DND-41 (cell line): ENCODE measurements at regions not wholly inside any gene's neighbourhood (a gene's known extent, or its start where the extent isn't known, plus 50 kb on each side); places are given as distances from the start of the nearest gene placed in this dataset.

Source experiments
- ATAC-seq: fragments of 200-7000 bp; cut with Tn5 transposase; 3 replicates; pipeline ENCODE4 v1.9.1; 2021; ENCODE audit warnings: low read depth; ENCODE audit not compliant: insufficient read depth
- DNase-seq: peaks from one replicate; pipeline ENCODE4 v3.0.0-alpha.2; 2020
- H2AFZ ChIP-seq: 2 replicates; pipeline ENCODE4 v1.6.0; 2012; ENCODE audit warnings: low read depth, low read length
- H3K27ac ChIP-seq: 2 replicates; pipeline ENCODE4 v1.5.1; 2012; ENCODE audit warnings: low read length, inconsistent platforms
- H3K27me3 ChIP-seq: fragments of 200-600 bp; sonication (generic); 2 replicates; pipeline ENCODE4 v1.6.0; 2012; ENCODE audit warnings: low read length, mild to moderate bottlenecking, inconsistent platforms; ENCODE audit not compliant: insufficient read depth, poor library complexity
- H3K36me3 ChIP-seq: 2 replicates; pipeline ENCODE4 v1.5.1; 2012; ENCODE audit warnings: low read length, inconsistent platforms; ENCODE audit not compliant: insufficient read depth
- H3K4me1 ChIP-seq: 2 replicates; pipeline ENCODE4 v1.5.1; 2012; ENCODE audit warnings: mild to moderate bottlenecking, low read length; ENCODE audit not compliant: insufficient read depth
- H3K4me2 ChIP-seq: 2 replicates; pipeline ENCODE4 v1.6.0; 2012; ENCODE audit warnings: mild to moderate bottlenecking, moderate library complexity, low read length, inconsistent platforms; ENCODE audit not compliant: insufficient read depth
- H3K4me3 ChIP-seq, 2 experiments: fragments of 200-600 bp in 1 of 2; shearing (Covaris generic) in 1 of 2; 2 replicates each; pipeline ENCODE4 v1.5.1; 2012 to 2016; ENCODE audit warnings: inconsistent platforms in 2 of 2, low read length in 2 of 2, mild to moderate bottlenecking in 2 of 2, low read depth in 1 of 2, moderate library complexity in 1 of 2
- H3K79me2 ChIP-seq: 2 replicates; pipeline ENCODE4 v1.6.0; 2012; ENCODE audit warnings: low read length, inconsistent platforms; ENCODE audit not compliant: insufficient read depth
- H3K9ac ChIP-seq: 2 replicates; pipeline ENCODE4 v1.6.0; 2012; ENCODE audit warnings: low read depth, mild to moderate bottlenecking, inconsistent platforms, low read length, moderate library complexity
- H3K9me3 ChIP-seq: 2 replicates; pipeline ENCODE4 v1.5.1; 2012; ENCODE audit warnings: low read length, moderate library complexity, mild to moderate bottlenecking, inconsistent platforms; ENCODE audit not compliant: insufficient read depth, severe bottlenecking
- H4K20me1 ChIP-seq: 2 replicates; pipeline ENCODE4 v1.6.0; 2012; ENCODE audit warnings: low read length; ENCODE audit not compliant: insufficient read depth
- EZH2 ChIP-seq: IDR thresholded peaks from 3 replicates; pipeline ENCODE4 v1.6.1; 2012; ENCODE audit warnings: borderline replicate concordance, low read depth, mild to moderate bottlenecking, moderate library complexity, low read length, inconsistent platforms; ENCODE audit not compliant: severe bottlenecking
- TF ChIP-seq, protein P1 (sequence below): IDR thresholded peaks from 2 replicates; pipeline ENCODE4 v1.5.1; 2012; ENCODE audit warnings: borderline replicate concordance, low read length, moderate library complexity, mild to moderate bottlenecking; ENCODE audit not compliant: poor library complexity, severe bottlenecking; ENCODE audit errors: extremely low read depth

DNA sequence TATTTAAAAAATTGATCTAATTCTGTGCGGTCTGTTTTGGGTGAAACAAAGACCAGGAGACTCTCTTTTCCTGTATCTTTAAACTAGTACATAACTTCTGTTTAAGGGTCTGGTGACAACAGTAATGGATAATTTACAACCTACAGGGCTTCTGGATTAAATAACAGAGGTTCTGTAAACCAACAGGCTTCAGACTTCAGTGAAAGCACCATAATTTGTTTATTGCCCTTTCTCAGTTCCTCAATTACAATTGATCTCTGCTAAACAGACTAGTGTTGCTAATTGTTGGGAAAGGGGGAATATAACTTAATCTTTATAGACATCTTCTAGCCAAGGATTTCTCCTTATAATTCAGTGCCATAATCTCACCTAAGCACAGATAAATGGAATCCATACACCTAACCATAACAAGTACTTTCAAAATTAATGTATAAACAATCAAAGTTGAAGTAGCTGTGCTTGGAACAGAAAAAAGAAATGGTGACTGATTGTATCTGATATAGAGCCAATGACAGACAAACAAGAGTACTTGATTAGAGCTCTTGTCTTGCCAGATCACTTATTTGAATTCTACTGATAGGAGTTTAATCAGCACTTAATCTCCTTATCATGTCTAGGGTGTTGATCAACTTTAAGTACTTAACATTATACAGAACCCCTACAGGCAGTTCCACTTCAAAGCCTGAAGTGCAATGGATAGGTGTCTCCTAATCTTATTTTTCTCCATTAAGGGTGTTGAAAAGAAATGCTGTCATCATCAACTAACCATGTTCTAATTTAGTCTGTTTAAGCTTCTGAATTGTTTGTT is 536.0 kb downstream of the NR2F1-AS1 start:
- Histone ChIP-seq H3K27me3 (no peaks in the 10 kb centered on the region), H3K9ac (no peak overlapping the region), H3K79me2 (no peaks in the 10 kb centered on the region), H3K4me1 (no peaks in the 10 kb centered on the region), H3K27ac (no peak overlapping the region), H3K36me3 (no peaks in the 10 kb centered on the region), H3K4me2 (no peak overlapping the region), H2AFZ (no peak overlapping the region), H3K4me3 (no peak overlapping the region), H4K20me1 (no peaks in the 10 kb centered on the region), H3K9me3 (no peaks in the 10 kb centered on the region)
- DNase-seq (no peak), ATAC-seq (no peak)
- no peak for TF ChIP-seq EZH2
- TF ChIP-seq, protein P1, sequence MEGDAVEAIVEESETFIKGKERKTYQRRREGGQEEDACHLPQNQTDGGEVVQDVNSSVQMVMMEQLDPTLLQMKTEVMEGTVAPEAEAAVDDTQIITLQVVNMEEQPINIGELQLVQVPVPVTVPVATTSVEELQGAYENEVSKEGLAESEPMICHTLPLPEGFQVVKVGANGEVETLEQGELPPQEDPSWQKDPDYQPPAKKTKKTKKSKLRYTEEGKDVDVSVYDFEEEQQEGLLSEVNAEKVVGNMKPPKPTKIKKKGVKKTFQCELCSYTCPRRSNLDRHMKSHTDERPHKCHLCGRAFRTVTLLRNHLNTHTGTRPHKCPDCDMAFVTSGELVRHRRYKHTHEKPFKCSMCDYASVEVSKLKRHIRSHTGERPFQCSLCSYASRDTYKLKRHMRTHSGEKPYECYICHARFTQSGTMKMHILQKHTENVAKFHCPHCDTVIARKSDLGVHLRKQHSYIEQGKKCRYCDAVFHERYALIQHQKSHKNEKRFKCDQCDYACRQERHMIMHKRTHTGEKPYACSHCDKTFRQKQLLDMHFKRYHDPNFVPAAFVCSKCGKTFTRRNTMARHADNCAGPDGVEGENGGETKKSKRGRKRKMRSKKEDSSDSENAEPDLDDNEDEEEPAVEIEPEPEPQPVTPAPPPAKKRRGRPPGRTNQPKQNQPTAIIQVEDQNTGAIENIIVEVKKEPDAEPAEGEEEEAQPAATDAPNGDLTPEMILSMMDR, result no peak

DNA sequence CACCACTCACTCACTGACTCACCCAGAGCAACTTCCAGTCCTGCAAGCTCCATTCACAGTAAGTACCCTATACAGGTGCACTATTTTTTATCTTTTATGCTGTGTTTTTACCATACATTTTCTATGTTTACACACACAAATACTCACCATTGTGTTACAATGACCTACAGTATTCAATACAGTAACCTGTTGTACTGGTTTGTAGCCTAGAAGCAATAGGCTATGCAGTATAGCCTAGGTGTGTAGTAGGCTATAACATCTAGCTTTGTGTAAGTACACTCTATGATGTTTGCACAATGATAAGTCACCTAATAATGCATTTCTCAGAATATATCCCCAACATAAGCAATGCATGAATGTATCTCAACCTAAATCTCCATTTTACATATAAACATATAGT is 541.1 kb downstream of the NR2F1-AS1 start:
- no peak for ATAC-seq
- no peaks in the 10 kb centered on the region for H3K79me2 ChIP-seq
- no peak for DNase-seq

DNA sequence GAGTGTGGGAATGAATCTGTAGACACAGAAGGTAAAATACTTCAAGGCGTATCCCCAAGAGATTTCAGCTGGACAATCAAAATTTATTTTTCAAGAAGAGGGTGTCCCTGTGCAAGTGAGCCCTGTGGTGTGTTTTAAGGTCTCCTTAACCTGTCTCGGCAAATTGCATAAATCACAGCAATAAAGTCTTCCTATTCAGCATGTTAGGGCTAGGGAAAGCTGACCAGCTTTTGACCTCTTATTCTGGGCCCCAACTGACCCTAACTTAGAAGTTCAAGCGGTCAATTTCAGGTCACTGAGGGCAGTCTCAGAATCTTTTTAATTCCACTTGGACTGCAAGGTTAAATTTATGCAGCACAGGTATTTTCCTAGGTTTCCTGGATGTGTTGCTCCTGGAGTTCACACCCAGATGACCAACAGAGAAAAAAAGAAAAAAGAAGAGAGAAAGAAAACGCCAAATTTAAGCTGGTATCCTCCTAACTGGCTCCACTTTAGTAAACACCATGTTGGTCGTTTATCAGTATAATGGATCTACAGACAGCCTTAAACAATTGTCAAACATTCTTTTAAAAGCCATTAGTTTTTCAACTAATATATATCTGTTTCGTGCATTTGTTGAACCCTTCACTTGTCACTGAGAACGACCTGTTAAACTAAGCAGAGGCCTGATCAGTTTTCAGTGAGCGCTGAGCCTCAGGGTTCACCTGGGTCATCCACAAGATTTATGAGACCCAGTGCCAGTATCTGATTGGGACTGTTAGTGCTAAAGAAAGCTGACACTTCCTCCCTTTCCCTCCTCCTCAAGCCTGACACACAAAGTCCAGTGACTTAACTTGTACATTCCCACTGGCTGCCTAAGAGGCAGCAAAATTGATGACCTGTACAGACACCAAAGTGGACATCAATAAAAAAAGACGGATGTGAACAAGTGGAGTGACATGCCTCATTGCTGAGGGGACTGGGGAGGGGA is 546.1 kb downstream of the NR2F1-AS1 start:
- DNase-seq (no peak), ATAC-seq (no peak)
- Histone ChIP-seq H3K27me3 (no peaks in the 10 kb centered on the region), H3K27ac (no peak overlapping the region), H3K9me3 (no peaks in the 10 kb centered on the region), H3K79me2 (no peaks in the 10 kb centered on the region), H3K4me1 (no peaks in the 10 kb centered on the region), H3K9ac (no peak overlapping the region), H3K4me3 (no peak overlapping the region), H3K4me2 (no peak overlapping the region), H4K20me1 (no peaks in the 10 kb centered on the region), H3K36me3 (no peaks in the 10 kb centered on the region), H2AFZ (no peak overlapping the region)
- TF ChIP-seq EZH2, result no peak
- TF ChIP-seq, protein P1, result no peak

More for the DNA sequence above, 541.1 kb downstream of the NR2F1-AS1 start:
- H3K9me3 ChIP-seq, result no peaks in the 10 kb centered on the region
- H3K4me2 ChIP-seq, result no peak overlapping the region
- H3K27me3 ChIP-seq, result no peaks in the 10 kb centered on the region
- no peak for TF ChIP-seq EZH2
- TF ChIP-seq, protein P1, result no peak
- no peak overlapping the region for H3K4me3 ChIP-seq
- H3K27ac ChIP-seq, result no peak overlapping the region
- no peak overlapping the region for H2AFZ ChIP-seq
- H3K4me1 ChIP-seq, result no peaks in the 10 kb centered on the region
- H3K36me3 ChIP-seq, result no peaks in the 10 kb centered on the region
- no peaks in the 10 kb centered on the region for H4K20me1 ChIP-seq
- no peak overlapping the region for H3K9ac ChIP-seq
